HT1080 (cell line): ENCODE measurements at regions not wholly inside any gene's neighbourhood (a gene's known extent, or its start where the extent isn't known, plus 50 kb on each side); places are given as distances from the start of the nearest gene placed in this dataset. TPM values are rescaled to one million over a fixed set of nuclear protein-coding genes. Genes with fewer than 3 reads are reported as not detected.
A peak's percentile ranks its signal among the peaks of the same experiment; 100 is the strongest.

Experiments
- DNase-seq: peaks from one replicate; pipeline ENCODE4 v3.0.0-alpha.2; 2015; ENCODE audit warnings: low read depth
- small RNA-seq: library from RNA; depleted of rRNA; stranded (forward); fragments of <200 nt; gene quantifications from one replicate; pipeline ENCODE3, GENCODE V24; 2014

GRCh38 chr16:65200857-65201256 lies 79.0 kb upstream of the CDH11 start:
- DNase-seq, result peak; percentile 24

GRCh38 chr16:65200156-65200773 lies 78.4 kb upstream of the CDH11 start:
- no peak for DNase-seq

- DNase-seq, result no peak
These were observed 74.7 kb upstream of the CDH11 start for GRCh38 chr16:65196420-65197075.

- DNase-seq, result no peak
These were observed 74.1 kb upstream of the CDH11 start for GRCh38 chr16:65195998-65196397.

GRCh38 chr16:65185241-65185778 lies 63.4 kb upstream of the CDH11 start:
- no peak for DNase-seq

GRCh38 chr16:65181071-65181561 lies 59.3 kb upstream of the CDH11 start:
- DNase-seq, result no peak

GRCh38 chr16:65178151-65178550 lies 56.3 kb upstream of the CDH11 start:
- DNase-seq, result peak; percentile 8

GRCh38 chr16:65176603-65177002 lies 54.7 kb upstream of the CDH11 start:
- peak; percentile 1 for DNase-seq

GRCh38 chr16:65172356-65172755 lies 50.5 kb upstream of the CDH11 start:
- DNase-seq, result no peak

Small RNA genes in the stretch of these regions (small RNA-seq; reads per million reads assigned to genes)
- gene AC025281.1 (not detected), gene RNA5SP428 (not detected)
